HEK293T (cell line): ENCODE measurements at regions not wholly inside any gene's neighbourhood (a gene's known extent, or its start where the extent isn't known, plus 50 kb on each side); places are given as distances from the start of the nearest gene placed in this dataset.
"Not testable (repeated sequence)": the region's sequence is repeated elsewhere in the genome, so short reads cannot be mapped to it uniquely, and the experiment has no call there.

Experiments
- ARNT ChIP-seq: fragments of 450-650 bp; IDR thresholded peaks from 2 replicates; pipeline ENCODE4 v1.6.1; 2017; ENCODE audit warnings: mild to moderate bottlenecking
- BHLHE40 ChIP-seq: fragments of 450-650 bp; IDR thresholded peaks from 2 replicates; pipeline ENCODE4 v1.6.1; 2016; ENCODE audit warnings: mild to moderate bottlenecking, moderate library complexity, borderline replicate concordance
- ELF4 ChIP-seq: fragments of 450-650 bp; IDR thresholded peaks from 2 replicates; pipeline ENCODE4 v1.6.1; 2017; ENCODE audit warnings: antibody characterized with exemption
- FOXA1 ChIP-seq: fragments of 450-650 bp; IDR thresholded peaks from 2 replicates; pipeline ENCODE4 v1.6.1; 2016; ENCODE audit warnings: mild to moderate bottlenecking
- FOXK2 ChIP-seq: fragments of 450-650 bp; IDR thresholded peaks from 2 replicates; pipeline ENCODE4 v1.6.1; 2016; ENCODE audit warnings: mild to moderate bottlenecking
- FOXM1 ChIP-seq: fragments of 450-650 bp; IDR thresholded peaks from 2 replicates; pipeline ENCODE4 v1.6.1; 2017; ENCODE audit warnings: mild to moderate bottlenecking, borderline replicate concordance
- L3MBTL2 ChIP-seq: fragments of 450-650 bp; conservative IDR thresholded peaks from 2 replicates; pipeline ENCODE4 v1.6.1; 2016; ENCODE audit warnings: mild to moderate bottlenecking
- LEF1 ChIP-seq: fragments of 450-650 bp; IDR thresholded peaks from 2 replicates; pipeline ENCODE4 v1.6.1; 2017; ENCODE audit warnings: mild to moderate bottlenecking, borderline replicate concordance
- SP1 ChIP-seq: fragments of 450-650 bp; IDR thresholded peaks from 2 replicates; pipeline ENCODE4 v1.6.1; 2017
- SUZ12 ChIP-seq: fragments of 450-650 bp; IDR thresholded peaks from 2 replicates; pipeline ENCODE4 v1.6.1; 2016; ENCODE audit warnings: mild to moderate bottlenecking
- TARDBP ChIP-seq: fragments of 450-650 bp; IDR thresholded peaks from 2 replicates; pipeline ENCODE4 v1.6.1; 2016
- ZNF384 ChIP-seq: fragments of 450-650 bp; IDR thresholded peaks from 2 replicates; pipeline ENCODE4 v1.6.1; 2016

GRCh38 chr1:777480-778180, 91.2 kb upstream of the OR4F16 start:
- not testable (repeated sequence) for TF ChIP-seq LEF1, FOXA1, ZNF384, BHLHE40, ELF4, ARNT, FOXK2, SP1, SUZ12, TARDBP, L3MBTL2, FOXM1
